Thyroid gland (tissue), 4 donors: ENCODE measurements at regions not wholly inside any gene's neighbourhood (a gene's known extent, or its start where the extent isn't known, plus 50 kb on each side); places are given as distances from the start of the nearest gene placed in this dataset.

Experiments
- CTCF ChIP-seq, 6 experiments: fragments of 200-600 bp in 3 of 6; fragments of 450-650 bp in 3 of 6; sonication (generic) in 3 of 6; IDR thresholded peaks; one replicate each; pipeline ENCODE4 v1.5.1; 2016 to 2019; ENCODE audit warnings: antibody characterized with exemption in 6 of 6, mild to moderate bottlenecking in 2 of 6, inconsistent platforms in 1 of 6, moderate library complexity in 1 of 6
- POLR2A ChIP-seq, 2 donors: fragments of 450-650 bp; IDR thresholded peaks; one replicate each; pipeline ENCODE4 v1.6.1; 2017; ENCODE audit warnings: antibody characterized with exemption in 2 of 2, mild to moderate bottlenecking in 2 of 2, moderate library complexity in 1 of 2

GRCh38 chr15:95196176-95196915 is 965.0 kb downstream of the MCTP2 start:
- TF ChIP-seq POLR2A (IDR thresholded peaks at IDR 0.05), result no peak
- no peak for TF ChIP-seq CTCF (IDR thresholded peaks at IDR 0.05)
